ENCODE measurements at regions not wholly inside any gene's neighbourhood (a gene's known extent, or its start where the extent isn't known, plus 50 kb on each side); places are given as distances from the start of the nearest gene placed in this dataset.

DNA sequence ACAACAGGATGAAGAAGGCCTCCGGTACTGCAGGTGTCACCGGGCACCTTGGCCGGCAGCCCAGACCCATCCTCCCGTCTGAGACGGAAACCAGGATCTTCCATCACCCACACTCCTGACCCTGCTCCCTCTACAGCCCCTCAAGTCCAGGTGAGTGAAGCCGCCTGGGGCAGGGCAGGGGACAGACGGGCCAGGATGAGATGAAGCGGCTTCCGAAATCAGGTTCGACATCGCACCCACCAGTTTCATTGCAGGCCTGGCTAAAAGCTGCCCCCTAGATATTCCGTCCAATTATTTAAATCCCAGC lies 639.1 kb downstream of the TBC1D22A start (continued):
- TF ChIP-seq, protein P1, sequence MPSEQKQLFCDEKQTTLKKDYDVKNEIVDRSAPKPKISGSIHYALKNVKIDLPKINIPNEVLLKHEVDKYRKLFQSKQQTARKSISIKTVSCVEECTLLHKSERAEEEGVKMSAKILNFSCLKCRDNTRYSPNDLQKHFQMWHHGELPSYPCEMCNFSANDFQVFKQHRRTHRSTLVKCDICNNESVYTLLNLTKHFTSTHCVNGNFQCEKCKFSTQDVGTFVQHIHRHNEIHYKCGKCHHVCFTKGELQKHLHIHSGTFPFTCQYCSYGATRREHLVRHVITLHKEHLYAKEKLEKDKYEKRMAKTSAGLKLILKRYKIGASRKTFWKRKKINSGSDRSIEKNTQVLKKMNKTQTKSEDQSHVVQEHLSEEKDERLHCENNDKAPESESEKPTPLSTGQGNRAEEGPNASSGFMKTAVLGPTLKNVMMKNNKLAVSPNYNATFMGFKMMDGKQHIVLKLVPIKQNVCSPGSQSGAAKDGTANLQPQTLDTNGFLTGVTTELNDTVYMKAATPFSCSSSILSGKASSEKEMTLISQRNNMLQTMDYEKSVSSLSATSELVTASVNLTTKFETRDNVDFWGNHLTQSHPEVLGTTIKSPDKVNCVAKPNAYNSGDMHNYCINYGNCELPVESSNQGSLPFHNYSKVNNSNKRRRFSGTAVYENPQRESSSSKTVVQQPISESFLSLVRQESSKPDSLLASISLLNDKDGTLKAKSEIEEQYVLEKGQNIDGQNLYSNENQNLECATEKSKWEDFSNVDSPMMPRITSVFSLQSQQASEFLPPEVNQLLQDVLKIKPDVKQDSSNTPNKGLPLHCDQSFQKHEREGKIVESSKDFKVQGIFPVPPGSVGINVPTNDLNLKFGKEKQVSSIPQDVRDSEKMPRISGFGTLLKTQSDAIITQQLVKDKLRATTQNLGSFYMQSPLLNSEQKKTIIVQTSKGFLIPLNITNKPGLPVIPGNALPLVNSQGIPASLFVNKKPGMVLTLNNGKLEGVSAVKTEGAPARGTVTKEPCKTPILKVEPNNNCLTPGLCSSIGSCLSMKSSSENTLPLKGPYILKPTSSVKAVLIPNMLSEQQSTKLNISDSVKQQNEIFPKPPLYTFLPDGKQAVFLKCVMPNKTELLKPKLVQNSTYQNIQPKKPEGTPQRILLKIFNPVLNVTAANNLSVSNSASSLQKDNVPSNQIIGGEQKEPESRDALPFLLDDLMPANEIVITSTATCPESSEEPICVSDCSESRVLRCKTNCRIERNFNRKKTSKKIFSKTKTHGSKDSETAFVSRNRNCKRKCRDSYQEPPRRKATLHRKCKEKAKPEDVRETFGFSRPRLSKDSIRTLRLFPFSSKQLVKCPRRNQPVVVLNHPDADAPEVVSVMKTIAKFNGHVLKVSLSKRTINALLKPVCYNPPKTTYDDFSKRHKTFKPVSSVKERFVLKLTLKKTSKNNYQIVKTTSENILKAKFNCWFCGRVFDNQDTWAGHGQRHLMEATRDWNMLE (tag by site-specific recombination; conservative IDR thresholded peaks at IDR 0.05; ENCODE audit: low read depth): no peak
- TF ChIP-seq, protein P2, sequence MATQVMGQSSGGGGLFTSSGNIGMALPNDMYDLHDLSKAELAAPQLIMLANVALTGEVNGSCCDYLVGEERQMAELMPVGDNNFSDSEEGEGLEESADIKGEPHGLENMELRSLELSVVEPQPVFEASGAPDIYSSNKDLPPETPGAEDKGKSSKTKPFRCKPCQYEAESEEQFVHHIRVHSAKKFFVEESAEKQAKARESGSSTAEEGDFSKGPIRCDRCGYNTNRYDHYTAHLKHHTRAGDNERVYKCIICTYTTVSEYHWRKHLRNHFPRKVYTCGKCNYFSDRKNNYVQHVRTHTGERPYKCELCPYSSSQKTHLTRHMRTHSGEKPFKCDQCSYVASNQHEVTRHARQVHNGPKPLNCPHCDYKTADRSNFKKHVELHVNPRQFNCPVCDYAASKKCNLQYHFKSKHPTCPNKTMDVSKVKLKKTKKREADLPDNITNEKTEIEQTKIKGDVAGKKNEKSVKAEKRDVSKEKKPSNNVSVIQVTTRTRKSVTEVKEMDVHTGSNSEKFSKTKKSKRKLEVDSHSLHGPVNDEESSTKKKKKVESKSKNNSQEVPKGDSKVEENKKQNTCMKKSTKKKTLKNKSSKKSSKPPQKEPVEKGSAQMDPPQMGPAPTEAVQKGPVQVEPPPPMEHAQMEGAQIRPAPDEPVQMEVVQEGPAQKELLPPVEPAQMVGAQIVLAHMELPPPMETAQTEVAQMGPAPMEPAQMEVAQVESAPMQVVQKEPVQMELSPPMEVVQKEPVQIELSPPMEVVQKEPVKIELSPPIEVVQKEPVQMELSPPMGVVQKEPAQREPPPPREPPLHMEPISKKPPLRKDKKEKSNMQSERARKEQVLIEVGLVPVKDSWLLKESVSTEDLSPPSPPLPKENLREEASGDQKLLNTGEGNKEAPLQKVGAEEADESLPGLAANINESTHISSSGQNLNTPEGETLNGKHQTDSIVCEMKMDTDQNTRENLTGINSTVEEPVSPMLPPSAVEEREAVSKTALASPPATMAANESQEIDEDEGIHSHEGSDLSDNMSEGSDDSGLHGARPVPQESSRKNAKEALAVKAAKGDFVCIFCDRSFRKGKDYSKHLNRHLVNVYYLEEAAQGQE (tag by site-specific recombination; IDR thresholded peaks at IDR 0.05): no peak
- no peak for TF ChIP-seq ZNF426 (tag by site-specific recombination; IDR thresholded peaks at IDR 0.05)
- no peak for TF ChIP-seq ZSCAN16 (tag by site-specific recombination; IDR thresholded peaks at IDR 0.05)
- no peak for TF ChIP-seq ZNF335 (tag by site-specific recombination; conservative IDR thresholded peaks at IDR 0.05)
- TF ChIP-seq YY2 (tag by site-specific recombination; IDR thresholded peaks at IDR 0.05): no peak
- TF ChIP-seq ZNF19 (tag by site-specific recombination; IDR thresholded peaks at IDR 0.05; ENCODE audit: low read depth): no peak
- TF ChIP-seq, protein P3, sequence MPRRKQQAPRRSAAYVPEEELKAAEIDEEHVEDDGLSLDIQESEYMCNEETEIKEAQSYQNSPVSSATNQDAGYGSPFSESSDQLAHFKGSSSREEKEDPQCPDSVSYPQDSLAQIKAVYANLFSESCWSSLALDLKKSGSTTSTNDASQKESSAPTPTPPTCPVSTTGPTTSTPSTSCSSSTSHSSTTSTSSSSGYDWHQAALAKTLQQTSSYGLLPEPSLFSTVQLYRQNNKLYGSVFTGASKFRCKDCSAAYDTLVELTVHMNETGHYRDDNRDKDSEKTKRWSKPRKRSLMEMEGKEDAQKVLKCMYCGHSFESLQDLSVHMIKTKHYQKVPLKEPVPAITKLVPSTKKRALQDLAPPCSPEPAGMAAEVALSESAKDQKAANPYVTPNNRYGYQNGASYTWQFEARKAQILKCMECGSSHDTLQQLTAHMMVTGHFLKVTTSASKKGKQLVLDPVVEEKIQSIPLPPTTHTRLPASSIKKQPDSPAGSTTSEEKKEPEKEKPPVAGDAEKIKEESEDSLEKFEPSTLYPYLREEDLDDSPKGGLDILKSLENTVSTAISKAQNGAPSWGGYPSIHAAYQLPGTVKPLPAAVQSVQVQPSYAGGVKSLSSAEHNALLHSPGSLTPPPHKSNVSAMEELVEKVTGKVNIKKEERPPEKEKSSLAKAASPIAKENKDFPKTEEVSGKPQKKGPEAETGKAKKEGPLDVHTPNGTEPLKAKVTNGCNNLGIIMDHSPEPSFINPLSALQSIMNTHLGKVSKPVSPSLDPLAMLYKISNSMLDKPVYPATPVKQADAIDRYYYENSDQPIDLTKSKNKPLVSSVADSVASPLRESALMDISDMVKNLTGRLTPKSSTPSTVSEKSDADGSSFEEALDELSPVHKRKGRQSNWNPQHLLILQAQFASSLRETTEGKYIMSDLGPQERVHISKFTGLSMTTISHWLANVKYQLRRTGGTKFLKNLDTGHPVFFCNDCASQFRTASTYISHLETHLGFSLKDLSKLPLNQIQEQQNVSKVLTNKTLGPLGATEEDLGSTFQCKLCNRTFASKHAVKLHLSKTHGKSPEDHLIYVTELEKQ (tag by site-specific recombination; IDR thresholded peaks at IDR 0.05; ENCODE audit: borderline replicate concordance): no peak

DNA sequence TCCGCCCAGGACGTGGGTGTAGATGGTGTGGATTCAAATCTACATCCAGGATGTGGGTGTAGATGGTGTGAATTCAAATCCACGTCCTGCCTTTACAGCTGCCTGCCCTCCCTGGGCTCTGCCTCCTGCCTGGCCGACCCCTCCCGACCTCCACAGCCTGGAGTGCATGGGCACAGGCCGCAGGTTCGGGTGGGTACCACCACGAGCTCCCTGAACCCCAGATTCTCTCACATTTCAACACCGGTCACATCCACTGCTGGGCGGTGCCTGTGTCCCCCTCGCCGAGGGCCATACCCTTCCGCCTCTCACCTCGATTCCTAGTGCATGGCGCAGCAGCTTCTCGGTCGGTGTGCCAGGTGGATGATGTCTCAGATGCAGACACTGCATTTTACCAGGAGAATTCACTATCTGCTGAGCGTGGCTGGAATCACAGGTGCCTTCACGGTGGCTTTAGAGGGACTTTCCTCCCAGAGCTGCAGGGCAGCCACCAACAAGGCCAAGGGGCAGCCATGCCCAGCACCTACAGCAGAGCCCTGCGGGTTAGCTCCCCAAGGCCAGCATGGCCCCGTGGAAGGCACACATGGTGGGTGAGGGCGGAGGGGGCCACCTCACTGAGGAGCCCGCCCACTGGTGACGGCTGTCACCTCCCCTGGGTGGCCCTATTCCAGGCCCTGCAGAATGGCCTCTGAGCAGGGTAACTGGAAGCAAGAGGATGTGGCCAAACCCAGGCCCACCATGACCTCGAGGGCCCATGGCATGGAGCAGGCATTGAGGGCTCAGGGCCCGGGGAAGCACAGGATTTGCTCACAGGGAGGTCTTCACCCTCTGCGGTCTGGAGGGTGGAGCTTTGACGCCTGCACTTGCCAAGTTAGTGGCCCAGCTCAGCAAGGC lies 638.5 kb downstream of the TBC1D22A start:
- Histone ChIP-seq H3K27ac (ENCODE audit: extremely low read depth, low read depth, low read length) (no peak overlapping the region), H3K4me1 (ENCODE audit: control insufficient read depth, insufficient read depth, low read length) (no peaks in the 10 kb centered on the region), H3K4me3 (ENCODE audit: low read depth, low read length) (no peak overlapping the region), H3K36me3 (ENCODE audit: control insufficient read depth in 2 of 2, insufficient read depth in 1 of 2, low read length in 2 of 2) (no peaks in the 10 kb centered on the region), H3K9me3 (ENCODE audit: control insufficient read depth, insufficient read depth, low read depth, low read length) (no peaks in the 10 kb centered on the region)
- ChIA-PET CTCF (no interaction called here), POLR2A (no interaction called here)
- TF ChIP-seq ZNF768 (tag by site-specific recombination; IDR thresholded peaks at IDR 0.05): no peak
- no peak for TF ChIP-seq SETDB1 (IDR thresholded peaks at IDR 0.05; ENCODE audit: insufficient read length, low read length)
- TF ChIP-seq, protein P4, sequence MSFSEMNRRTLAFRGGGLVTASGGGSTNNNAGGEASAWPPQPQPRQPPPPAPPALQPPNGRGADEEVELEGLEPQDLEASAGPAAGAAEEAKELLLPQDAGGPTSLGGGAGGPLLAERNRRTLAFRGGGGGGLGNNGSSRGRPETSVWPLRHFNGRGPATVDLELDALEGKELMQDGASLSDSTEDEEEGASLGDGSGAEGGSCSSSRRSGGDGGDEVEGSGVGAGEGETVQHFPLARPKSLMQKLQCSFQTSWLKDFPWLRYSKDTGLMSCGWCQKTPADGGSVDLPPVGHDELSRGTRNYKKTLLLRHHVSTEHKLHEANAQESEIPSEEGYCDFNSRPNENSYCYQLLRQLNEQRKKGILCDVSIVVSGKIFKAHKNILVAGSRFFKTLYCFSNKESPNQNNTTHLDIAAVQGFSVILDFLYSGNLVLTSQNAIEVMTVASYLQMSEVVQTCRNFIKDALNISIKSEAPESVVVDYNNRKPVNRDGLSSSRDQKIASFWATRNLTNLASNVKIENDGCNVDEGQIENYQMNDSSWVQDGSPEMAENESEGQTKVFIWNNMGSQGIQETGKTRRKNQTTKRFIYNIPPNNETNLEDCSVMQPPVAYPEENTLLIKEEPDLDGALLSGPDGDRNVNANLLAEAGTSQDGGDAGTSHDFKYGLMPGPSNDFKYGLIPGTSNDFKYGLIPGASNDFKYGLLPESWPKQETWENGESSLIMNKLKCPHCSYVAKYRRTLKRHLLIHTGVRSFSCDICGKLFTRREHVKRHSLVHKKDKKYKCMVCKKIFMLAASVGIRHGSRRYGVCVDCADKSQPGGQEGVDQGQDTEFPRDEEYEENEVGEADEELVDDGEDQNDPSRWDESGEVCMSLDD (tag by site-specific recombination; IDR thresholded peaks at IDR 0.05): no peak
- TF ChIP-seq ZNF585B (tag by site-specific recombination; IDR thresholded peaks at IDR 0.05): no peak
- TF ChIP-seq, protein P5, sequence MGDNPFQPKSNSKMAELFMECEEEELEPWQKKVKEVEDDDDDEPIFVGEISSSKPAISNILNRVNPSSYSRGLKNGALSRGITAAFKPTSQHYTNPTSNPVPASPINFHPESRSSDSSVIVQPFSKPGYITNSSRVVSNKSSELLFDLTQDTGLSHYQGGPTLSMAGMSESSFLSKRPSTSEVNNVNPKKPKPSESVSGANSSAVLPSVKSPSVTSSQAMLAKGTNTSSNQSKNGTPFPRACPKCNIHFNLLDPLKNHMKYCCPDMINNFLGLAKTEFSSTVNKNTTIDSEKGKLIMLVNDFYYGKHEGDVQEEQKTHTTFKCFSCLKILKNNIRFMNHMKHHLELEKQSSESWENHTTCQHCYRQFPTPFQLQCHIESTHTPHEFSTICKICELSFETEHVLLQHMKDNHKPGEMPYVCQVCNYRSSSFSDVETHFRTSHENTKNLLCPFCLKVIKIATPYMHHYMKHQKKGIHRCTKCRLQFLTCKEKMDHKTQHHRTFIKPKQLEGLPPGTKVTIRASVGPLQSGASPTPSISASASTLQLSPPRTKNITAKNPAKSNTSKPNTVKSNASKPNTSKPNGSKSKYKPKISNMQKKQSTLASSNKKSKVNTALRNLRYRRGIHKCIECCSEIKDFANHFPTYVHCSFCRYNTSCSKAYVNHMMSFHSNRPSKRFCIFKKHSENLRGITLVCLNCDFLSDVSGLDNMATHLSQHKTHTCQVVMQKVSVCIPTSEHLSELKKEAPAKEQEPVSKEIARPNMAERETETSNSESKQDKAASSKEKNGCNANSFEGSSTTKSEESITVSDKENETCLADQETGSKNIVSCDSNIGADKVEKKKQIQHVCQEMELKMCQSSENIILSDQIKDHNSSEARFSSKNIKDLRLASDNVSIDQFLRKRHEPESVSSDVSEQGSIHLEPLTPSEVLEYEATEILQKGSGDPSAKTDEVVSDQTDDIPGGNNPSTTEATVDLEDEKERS (tag by site-specific recombination; IDR thresholded peaks at IDR 0.05): no peak
- no peak for TF ChIP-seq HOXD13 (CRISPR knock-in tag; IDR thresholded peaks at IDR 0.05; ENCODE audit: borderline replicate concordance)
- no peak for TF ChIP-seq ZNF350 (tag by site-specific recombination; IDR thresholded peaks at IDR 0.05)
- TF ChIP-seq ZNF112 (tag by site-specific recombination; IDR thresholded peaks at IDR 0.05): no peak
- TF ChIP-seq ZNF391 (tag by site-specific recombination; IDR thresholded peaks at IDR 0.05; ENCODE audit: borderline replicate concordance, low read depth): no peak
